ENCODE measurements at regions not wholly inside any gene's neighbourhood (a gene's known extent, or its start where the extent isn't known, plus 50 kb on each side); places are given as distances from the start of the nearest gene placed in this dataset.

DNA sequence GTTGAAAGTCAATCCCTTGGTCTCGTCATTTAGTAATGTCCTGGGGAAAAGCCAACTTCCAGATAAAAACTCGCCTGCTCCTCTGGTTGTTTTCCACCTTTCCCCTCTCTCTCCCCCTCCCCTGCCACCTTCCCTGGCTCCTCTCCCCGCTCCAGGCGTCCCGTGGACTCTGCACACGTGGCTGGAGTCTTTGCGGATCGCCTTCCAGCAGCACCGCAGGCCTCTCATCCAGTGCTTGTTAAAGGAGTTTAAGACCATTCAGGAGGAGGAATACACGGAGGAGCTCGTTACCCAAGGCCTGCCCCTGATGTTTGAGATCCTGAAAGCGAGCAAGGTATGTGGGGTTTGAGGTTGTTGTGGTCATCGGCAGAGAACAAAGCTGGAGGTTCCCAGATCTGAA is 65.8 kb upstream of the PWP1 start:
- TF ChIP-seq, protein P1, sequence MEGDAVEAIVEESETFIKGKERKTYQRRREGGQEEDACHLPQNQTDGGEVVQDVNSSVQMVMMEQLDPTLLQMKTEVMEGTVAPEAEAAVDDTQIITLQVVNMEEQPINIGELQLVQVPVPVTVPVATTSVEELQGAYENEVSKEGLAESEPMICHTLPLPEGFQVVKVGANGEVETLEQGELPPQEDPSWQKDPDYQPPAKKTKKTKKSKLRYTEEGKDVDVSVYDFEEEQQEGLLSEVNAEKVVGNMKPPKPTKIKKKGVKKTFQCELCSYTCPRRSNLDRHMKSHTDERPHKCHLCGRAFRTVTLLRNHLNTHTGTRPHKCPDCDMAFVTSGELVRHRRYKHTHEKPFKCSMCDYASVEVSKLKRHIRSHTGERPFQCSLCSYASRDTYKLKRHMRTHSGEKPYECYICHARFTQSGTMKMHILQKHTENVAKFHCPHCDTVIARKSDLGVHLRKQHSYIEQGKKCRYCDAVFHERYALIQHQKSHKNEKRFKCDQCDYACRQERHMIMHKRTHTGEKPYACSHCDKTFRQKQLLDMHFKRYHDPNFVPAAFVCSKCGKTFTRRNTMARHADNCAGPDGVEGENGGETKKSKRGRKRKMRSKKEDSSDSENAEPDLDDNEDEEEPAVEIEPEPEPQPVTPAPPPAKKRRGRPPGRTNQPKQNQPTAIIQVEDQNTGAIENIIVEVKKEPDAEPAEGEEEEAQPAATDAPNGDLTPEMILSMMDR (IDR thresholded peaks at IDR 0.05; ENCODE audit: low read length): no peak
- TF ChIP-seq EZH2 (IDR thresholded peaks at IDR 0.05; ENCODE audit: borderline replicate concordance, low read length): no peak

All from OCI-LY1 (cell line).